GM21723 (cell line): ENCODE measurements at regions not wholly inside any gene's neighbourhood (a gene's known extent, or its start where the extent isn't known, plus 50 kb on each side); places are given as distances from the start of the nearest gene placed in this dataset.

Experiments used
- ATAC-seq: cut with Tn5 transposase; IDR thresholded peaks from one replicate; pipeline ENCODE4 v1.9.1; 2021; ENCODE audit warnings: mild to moderate bottlenecking, moderate library complexity; ENCODE audit not compliant: unreplicated experiment

- ATAC-seq: no peak
These were observed 177.3 kb upstream of the DDHD1 start for GRCh38 chr14:53330441-53330840.

- ATAC-seq: no peak
These were observed 175.7 kb upstream of the DDHD1 start for GRCh38 chr14:53328841-53329240.

- ATAC-seq: no peak
These were observed 174.6 kb upstream of the DDHD1 start for GRCh38 chr14:53327716-53328115.

GRCh38 chr14:53325176-53325806 lies 172.2 kb upstream of the DDHD1 start:
- no peak for ATAC-seq

GRCh38 chr14:53316504-53316903 lies 163.4 kb upstream of the DDHD1 start:
- no peak for ATAC-seq

GRCh38 chr14:53310412-53310811 lies 157.3 kb upstream of the DDHD1 start:
- ATAC-seq: peak; percentile 94

- ATAC-seq: no peak
These were observed 153.8 kb upstream of the DDHD1 start for GRCh38 chr14:53306911-53307310.

- no peak for ATAC-seq
These were observed 153.2 kb upstream of the DDHD1 start for GRCh38 chr14:53306267-53306721.

- ATAC-seq: no peak
These were observed 151.7 kb upstream of the DDHD1 start for GRCh38 chr14:53304726-53305381.

GRCh38 chr14:53295985-53296582 lies 143.0 kb upstream of the DDHD1 start:
- ATAC-seq: no peak

- no peak for ATAC-seq
These were observed 142.2 kb upstream of the DDHD1 start for GRCh38 chr14:53295372-53295771.

GRCh38 chr14:53286301-53286700 lies 133.2 kb upstream of the DDHD1 start:
- ATAC-seq: no peak

GRCh38 chr14:53285821-53286220 lies 132.7 kb upstream of the DDHD1 start:
- ATAC-seq: no peak

- no peak for ATAC-seq
These were observed 131.9 kb upstream of the DDHD1 start for GRCh38 chr14:53285064-53285463.

GRCh38 chr14:53278602-53279506 lies 125.7 kb upstream of the DDHD1 start:
- no peak for ATAC-seq

GRCh38 chr14:53273671-53274072 lies 120.5 kb upstream of the DDHD1 start:
- ATAC-seq: no peak

- no peak for ATAC-seq
These were observed 111.9 kb upstream of the DDHD1 start for GRCh38 chr14:53265025-53265424.

GRCh38 chr14:53260928-53261327 lies 107.8 kb upstream of the DDHD1 start:
- no peak for ATAC-seq

GRCh38 chr14:53260286-53260685 lies 107.2 kb upstream of the DDHD1 start:
- no peak for ATAC-seq

GRCh38 chr14:53252141-53252540 lies 99.0 kb upstream of the DDHD1 start:
- no peak for ATAC-seq

- no peak for ATAC-seq
These were observed 95.9 kb upstream of the DDHD1 start for GRCh38 chr14:53249059-53249458.
